Subcutaneous abdominal adipose tissue (tissue), 5 donors: ENCODE measurements at regions not wholly inside any gene's neighbourhood (a gene's known extent, or its start where the extent isn't known, plus 50 kb on each side); places are given as distances from the start of the nearest gene placed in this dataset.

Experiments used
- H3K27ac ChIP-seq: one replicate; pipeline ENCODE4 v1.7.0; 2013; ENCODE audit warnings: low read depth, mild to moderate bottlenecking, inconsistent platforms, low read length, moderate library complexity
- H3K27me3 ChIP-seq, 5 donors: one replicate each; pipeline ENCODE4 v1.7.0; 2013; ENCODE audit warnings: low read length in 5 of 5, inconsistent platforms in 1 of 5; ENCODE audit not compliant: control insufficient read depth in 5 of 5, insufficient read depth in 4 of 5
- H3K36me3 ChIP-seq, 5 donors: one replicate each; pipeline ENCODE4 v1.7.0; 2013; ENCODE audit warnings: low read length in 5 of 5; ENCODE audit not compliant: control insufficient read depth in 5 of 5, insufficient read depth in 5 of 5
- H3K4me1 ChIP-seq, 5 donors: one replicate each; pipeline ENCODE4 v1.7.0; 2013; ENCODE audit warnings: low read length in 5 of 5, mild to moderate bottlenecking in 3 of 5, moderate library complexity in 1 of 5; ENCODE audit not compliant: control insufficient read depth in 5 of 5, insufficient read depth in 5 of 5
- H3K4me3 ChIP-seq, 5 donors: one replicate each; pipeline ENCODE4 v1.7.0; 2013; ENCODE audit warnings: low read length in 5 of 5, low read depth in 1 of 5
- H3K9ac ChIP-seq, 5 donors: one replicate each; pipeline ENCODE4 v1.7.0; 2013; ENCODE audit warnings: low read length in 5 of 5, mild to moderate bottlenecking in 4 of 5, moderate library complexity in 3 of 5
- H3K9me3 ChIP-seq, 5 donors: one replicate each; pipeline ENCODE4 v1.7.0; 2013; ENCODE audit warnings: low read length in 5 of 5; ENCODE audit not compliant: control insufficient read depth in 5 of 5
- donor health status: healthy.
- donor health status: healthy.
- donor health status: healthy.
- donor health status: healthy.
- donor health status: healthy.

DNA sequence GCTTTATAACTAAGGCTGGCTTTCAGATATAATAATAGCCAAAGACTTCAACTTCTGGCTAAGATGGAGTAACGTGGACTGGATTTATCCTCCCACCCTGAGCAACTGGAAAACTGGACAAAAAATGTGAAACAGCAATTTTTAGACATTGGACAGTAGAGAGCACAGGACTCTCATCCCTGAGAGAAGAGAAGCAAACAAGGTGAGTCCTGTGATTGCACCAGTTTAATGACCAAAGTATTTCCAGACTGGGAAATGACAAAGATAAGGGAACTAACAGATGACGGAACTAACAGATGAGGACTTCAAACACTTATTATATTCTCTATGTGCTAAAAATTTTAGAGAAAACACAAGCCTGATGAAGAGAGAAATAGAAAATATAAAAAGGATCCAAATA is 175.7 kb upstream of the SLC25A13 start:
- Histone ChIP-seq H3K27me3 (no peaks in the 10 kb centered on the region), H3K36me3 (no peaks in the 10 kb centered on the region), H3K27ac (no peak overlapping the region), H3K9ac (no peak overlapping the region), H3K4me1 (no peaks in the 10 kb centered on the region), H3K4me3 (no peak overlapping the region), H3K9me3 (no peaks in the 10 kb centered on the region)

DNA sequence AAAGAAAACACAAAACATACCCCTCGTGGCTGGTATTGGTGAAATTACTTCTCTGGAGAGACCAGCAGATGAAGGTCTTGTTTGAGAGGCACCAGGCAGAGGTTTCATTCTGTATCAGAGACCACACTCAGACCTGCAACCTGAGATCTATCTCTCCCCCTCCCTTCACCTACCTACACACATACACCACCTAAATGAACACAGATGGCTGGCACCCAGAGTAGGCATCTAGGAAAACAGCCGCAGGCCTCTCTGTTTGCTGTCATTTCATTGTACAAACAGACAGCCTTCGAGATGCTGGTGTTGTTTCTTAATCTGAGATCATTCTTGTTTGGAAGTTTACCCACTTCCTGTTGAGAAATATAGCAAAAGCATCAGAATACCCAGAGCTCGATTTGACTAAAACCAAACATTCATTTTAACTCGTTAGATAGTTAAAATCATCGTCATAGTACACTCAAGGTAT is 173.9 kb upstream of the SLC25A13 start:
- Histone ChIP-seq H3K27ac (no peak overlapping the region), H3K36me3 (no peaks in the 10 kb centered on the region), H3K4me3 (no peak overlapping the region), H3K27me3 (no peaks in the 10 kb centered on the region), H3K9me3 (no peaks in the 10 kb centered on the region), H3K9ac (no peak overlapping the region), H3K4me1 (no peaks in the 10 kb centered on the region)

DNA sequence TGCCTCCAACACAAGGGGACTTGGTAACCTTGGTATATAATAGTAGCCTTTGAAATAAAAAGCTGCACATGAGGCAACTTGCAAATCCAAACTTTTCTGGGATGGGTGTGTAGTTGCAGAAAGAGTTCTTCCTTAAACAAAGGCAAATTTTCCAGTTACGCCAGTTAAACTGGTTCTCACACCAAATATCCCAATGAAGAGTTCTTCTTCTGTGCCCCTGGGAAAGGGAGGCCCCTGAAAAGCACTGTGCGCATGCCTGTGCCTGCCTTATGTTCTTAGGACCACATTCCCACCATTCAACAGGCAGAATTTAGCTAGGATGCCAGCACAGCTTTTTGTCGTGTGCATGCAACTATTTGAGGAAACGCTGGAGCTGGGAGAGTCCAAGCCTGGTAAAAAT is 164.8 kb upstream of the SLC25A13 start:
- Histone ChIP-seq H3K4me3 (no peak overlapping the region), H3K9ac (no peak overlapping the region), H3K27me3 (peaks cover 0 to 5% (median 0%) of the 10 kb centered on the region in 5 donors), H3K4me1 (no peaks in the 10 kb centered on the region), H3K9me3 (no peaks in the 10 kb centered on the region), H3K27ac (no peak overlapping the region), H3K36me3 (no peaks in the 10 kb centered on the region)

DNA sequence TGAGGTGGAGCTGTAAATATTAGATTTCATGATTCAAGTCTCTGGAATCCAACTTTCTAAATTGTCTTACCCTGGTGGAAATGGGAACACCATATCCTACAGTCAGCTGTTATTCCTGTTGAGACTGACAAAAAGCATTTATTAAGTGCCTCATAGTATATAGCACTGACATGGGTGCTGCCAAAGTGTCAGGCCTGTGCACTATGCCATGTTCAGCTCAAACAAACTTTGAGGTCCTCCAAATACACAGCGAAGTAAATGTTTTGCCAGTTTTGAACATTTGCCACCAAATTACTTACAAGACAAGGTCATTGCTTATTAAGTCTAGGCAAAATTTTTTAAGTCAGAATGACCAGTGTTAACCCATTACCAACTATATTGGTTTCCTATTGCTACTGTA is 162.9 kb upstream of the SLC25A13 start:
- H3K27me3 ChIP-seq: peaks cover 0 to 5% (median 0%) of the 10 kb centered on the region in 5 donors
- no peaks in the 10 kb centered on the region for H3K36me3 ChIP-seq
- no peak overlapping the region for H3K27ac ChIP-seq
- no peaks in the 10 kb centered on the region for H3K4me1 ChIP-seq
- no peak overlapping the region for H3K9ac ChIP-seq
- no peaks in the 10 kb centered on the region for H3K9me3 ChIP-seq
- no peak overlapping the region for H3K4me3 ChIP-seq

DNA sequence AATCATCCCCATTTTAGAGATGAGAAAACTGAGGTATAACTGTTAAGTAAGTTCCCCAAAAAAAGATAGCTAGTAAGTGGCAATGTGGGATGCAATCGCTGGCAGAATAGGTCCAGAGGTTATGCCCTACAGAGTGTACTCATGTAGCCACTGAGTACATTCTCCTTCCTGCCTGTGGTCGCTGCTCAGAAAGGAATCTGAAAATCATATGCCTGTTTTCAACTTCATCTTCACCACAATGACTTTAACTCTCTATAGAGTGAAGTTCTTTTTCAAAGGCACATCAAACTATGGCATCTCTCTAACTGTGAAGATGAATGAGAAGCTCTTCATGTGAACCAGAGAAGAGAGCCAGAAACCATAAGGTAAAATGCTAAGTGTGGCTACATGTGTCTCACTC is 162.2 kb upstream of the SLC25A13 start:
- H3K36me3 ChIP-seq: no peaks in the 10 kb centered on the region

DNA sequence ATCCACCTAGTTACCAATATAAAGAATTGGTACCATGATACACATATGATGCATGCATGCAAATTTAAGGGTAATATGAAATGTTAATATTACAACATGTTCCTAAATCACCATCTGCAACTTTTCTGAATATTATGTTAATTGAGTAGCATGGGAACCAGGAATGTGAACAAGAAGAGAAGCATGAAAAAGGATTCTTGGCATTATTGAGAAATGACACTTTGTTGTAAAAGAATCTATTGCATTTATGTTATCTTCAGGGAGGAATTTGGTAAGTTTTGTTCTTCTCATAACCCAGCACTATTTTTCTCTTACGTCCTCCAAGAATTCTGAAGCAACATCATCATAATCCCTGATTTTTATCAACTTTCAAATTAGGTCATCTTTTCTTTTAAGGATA is 159.9 kb upstream of the SLC25A13 start:
- no peaks in the 10 kb centered on the region for H3K9me3 ChIP-seq
- H3K4me1 ChIP-seq: peaks cover 0 to 5% (median 0%) of the 10 kb centered on the region in 5 donors
- H3K9ac ChIP-seq: no peak overlapping the region
- H3K4me3 ChIP-seq: no peak overlapping the region
- no peak overlapping the region for H3K27ac ChIP-seq
- no peaks in the 10 kb centered on the region for H3K36me3 ChIP-seq
- peaks cover 0 to 4% (median 0%) of the 10 kb centered on the region in 5 donors for H3K27me3 ChIP-seq

More for the DNA sequence above, 162.2 kb upstream of the SLC25A13 start:
- Histone ChIP-seq H3K4me1 (peaks cover 0 to under 1% (median 0%) of the 10 kb centered on the region in 5 donors), H3K9ac (no peak overlapping the region), H3K4me3 (no peak overlapping the region), H3K27ac (no peak overlapping the region), H3K27me3 (peaks cover 0 to 5% (median 0%) of the 10 kb centered on the region in 5 donors), H3K9me3 (no peaks in the 10 kb centered on the region)

DNA sequence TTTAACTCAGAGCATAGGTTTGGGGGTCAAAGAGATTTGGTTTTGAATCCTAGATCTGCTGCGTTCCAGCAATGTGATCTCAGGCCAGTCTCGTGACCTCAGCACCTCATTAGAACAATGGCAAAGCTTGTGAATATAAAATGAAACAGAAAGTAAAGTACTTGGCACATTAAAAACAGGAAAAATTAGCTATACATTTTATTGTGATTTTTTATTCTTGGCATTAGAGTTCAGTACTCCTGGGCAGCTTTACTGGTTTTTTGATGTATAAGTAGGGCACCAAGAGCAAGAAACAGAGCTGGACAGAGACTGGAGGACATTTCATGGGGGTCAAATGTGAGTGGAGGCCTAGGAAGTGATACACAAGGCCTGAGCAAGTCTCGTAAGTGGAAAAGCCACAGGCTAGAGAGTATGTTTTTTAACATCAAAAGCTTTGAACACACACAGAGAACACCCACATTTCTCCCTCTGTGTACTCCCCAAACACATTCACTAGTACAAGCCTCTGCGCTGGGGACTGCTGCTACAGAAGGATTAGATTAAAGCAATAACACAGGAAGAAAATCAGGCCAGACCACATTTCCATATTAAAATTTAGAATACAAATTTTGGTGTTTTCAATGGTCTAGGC is 157.2 kb upstream of the SLC25A13 start:
- no peaks in the 10 kb centered on the region for H3K36me3 ChIP-seq
- H3K4me1 ChIP-seq: peaks cover 0 to 5% (median 0%) of the 10 kb centered on the region in 5 donors
- H3K9ac ChIP-seq: peak overlapping the region in 1 of 5 donors; percentile 17
- H3K27ac ChIP-seq: no peak overlapping the region
- no peaks in the 10 kb centered on the region for H3K27me3 ChIP-seq
- H3K4me3 ChIP-seq: peak overlapping the region in 3 of 5 donors; percentile 18 to 30 (median 27)
- H3K9me3 ChIP-seq: no peaks in the 10 kb centered on the region

DNA sequence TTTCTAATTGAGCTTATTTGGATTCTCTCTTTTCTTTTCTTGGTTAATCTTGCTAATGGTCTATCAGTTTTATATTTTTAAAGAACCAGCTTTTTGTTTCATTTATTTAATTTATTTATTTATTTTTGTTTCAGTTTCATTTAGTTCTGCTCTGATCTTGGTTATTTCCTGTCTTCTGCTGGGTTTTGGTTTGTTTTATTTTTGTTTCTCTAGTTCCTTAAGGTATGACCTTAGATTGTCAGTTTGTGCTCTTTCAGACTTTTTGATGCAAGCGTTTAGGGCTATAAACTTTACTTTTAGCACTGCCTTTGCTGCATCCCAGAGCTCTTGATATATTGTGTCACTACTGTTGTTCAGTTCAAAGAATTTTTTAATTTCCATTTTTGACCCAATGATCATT is 149.7 kb upstream of the SLC25A13 start:
- H3K4me3 ChIP-seq: no peak overlapping the region
- no peaks in the 10 kb centered on the region for H3K36me3 ChIP-seq
- no peak overlapping the region for H3K9ac ChIP-seq
- peaks cover 0 to 3% (median 0%) of the 10 kb centered on the region in 5 donors for H3K9me3 ChIP-seq
- H3K27ac ChIP-seq: no peak overlapping the region
- H3K4me1 ChIP-seq: no peaks in the 10 kb centered on the region
- no peaks in the 10 kb centered on the region for H3K27me3 ChIP-seq

DNA sequence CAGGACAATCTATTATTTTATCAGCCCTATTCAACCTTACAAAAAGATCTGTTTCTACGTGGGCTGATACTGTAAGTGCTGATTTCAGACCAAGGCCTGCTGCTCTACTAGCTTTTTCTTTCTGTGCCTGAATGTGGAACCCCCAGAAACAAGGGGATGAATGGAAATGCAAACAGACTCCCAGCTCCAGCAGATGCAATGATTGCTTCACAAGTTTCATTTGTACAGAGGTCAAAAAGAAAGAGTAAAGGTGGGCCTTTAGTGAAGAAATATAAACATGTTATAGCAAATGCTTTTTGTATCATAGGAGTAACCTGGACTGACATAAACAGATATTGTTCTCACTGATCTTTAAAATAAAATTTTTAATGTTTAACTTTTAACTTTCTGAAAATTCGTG is 130.2 kb upstream of the SLC25A13 start:
- Histone ChIP-seq H3K9me3 (no peaks in the 10 kb centered on the region), H3K27me3 (no peaks in the 10 kb centered on the region), H3K4me1 (no peaks in the 10 kb centered on the region), H3K36me3 (no peaks in the 10 kb centered on the region), H3K4me3 (no peak overlapping the region), H3K9ac (no peak overlapping the region), H3K27ac (no peak overlapping the region)

DNA sequence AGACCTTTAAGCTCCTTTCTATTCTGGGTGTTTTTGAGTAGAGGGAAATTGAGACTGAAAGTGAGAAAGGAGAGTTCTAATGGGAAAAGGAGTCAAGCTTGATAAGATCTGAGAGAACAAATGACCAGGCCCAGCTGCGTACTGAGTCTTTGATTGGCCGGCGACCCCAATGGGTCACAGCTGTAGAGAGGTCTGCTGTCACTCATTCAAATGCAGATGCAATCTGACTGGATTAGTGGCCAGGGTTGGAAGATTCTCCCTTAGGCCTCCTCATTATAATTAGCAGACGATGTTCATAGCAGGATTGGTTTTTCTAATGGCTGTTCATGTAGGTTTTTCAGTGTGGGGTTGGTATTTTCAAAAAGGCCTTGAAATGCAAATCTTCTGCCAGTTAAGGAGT is 127.2 kb upstream of the SLC25A13 start:
- no peak overlapping the region for H3K27ac ChIP-seq
- no peaks in the 10 kb centered on the region for H3K27me3 ChIP-seq
- H3K4me1 ChIP-seq: no peaks in the 10 kb centered on the region
- H3K9ac ChIP-seq: no peak overlapping the region
- no peaks in the 10 kb centered on the region for H3K9me3 ChIP-seq
- no peak overlapping the region for H3K4me3 ChIP-seq
- H3K36me3 ChIP-seq: no peaks in the 10 kb centered on the region
